ENCODE measurements at regions not wholly inside any gene's neighbourhood (a gene's known extent, or its start where the extent isn't known, plus 50 kb on each side); places are given as distances from the start of the nearest gene placed in this dataset.

DNA sequence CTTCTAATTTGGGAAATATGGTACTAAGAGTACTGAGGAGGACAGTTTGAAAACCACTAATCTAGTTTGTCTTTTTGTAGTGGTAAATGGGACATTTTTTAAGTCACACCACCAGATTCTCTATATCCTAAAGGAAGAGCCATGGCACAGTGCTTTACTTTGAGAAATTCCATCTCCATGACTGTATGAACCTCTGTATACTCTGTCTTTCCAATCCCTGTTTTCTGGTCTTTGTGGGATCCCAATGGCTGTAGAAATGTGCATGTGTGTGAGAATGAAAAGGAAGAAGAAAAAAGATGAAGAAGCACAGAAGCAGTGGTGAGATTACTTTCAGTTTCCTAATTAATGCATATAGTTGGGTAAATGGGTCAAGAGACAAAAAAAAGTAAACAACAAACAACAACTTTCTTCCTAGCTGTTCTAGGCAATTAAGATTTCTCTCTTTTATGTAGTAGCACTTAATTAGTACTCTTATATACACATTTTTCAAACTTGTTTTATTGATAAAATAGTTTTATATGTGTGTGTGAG lies 141.2 kb upstream of the HCRTR2 start:
- TF ChIP-seq, protein P1, sequence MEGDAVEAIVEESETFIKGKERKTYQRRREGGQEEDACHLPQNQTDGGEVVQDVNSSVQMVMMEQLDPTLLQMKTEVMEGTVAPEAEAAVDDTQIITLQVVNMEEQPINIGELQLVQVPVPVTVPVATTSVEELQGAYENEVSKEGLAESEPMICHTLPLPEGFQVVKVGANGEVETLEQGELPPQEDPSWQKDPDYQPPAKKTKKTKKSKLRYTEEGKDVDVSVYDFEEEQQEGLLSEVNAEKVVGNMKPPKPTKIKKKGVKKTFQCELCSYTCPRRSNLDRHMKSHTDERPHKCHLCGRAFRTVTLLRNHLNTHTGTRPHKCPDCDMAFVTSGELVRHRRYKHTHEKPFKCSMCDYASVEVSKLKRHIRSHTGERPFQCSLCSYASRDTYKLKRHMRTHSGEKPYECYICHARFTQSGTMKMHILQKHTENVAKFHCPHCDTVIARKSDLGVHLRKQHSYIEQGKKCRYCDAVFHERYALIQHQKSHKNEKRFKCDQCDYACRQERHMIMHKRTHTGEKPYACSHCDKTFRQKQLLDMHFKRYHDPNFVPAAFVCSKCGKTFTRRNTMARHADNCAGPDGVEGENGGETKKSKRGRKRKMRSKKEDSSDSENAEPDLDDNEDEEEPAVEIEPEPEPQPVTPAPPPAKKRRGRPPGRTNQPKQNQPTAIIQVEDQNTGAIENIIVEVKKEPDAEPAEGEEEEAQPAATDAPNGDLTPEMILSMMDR (IDR thresholded peaks at IDR 0.05; ENCODE audit: borderline replicate concordance, insufficient read depth, low read depth, low read length), result no peak

DNA sequence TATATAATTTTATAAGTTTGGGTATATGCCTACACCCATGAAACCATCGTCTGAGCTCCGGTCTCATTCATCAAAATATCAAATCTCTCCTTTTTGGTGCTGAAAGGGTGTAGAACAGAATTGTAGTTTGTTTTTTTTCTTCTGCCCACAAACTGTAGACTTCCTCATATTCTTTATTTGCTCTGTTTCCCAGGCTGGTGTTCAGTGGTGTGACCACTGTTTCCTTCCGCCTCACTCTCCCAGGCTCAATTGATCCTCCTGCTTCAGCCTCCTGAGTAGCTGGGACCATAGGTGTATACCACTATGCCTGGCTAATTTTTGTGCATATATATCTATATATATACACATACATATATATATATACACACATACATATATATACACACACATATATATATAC lies 139.6 kb upstream of the HCRTR2 start:
- TF ChIP-seq, protein P1 (IDR thresholded peaks at IDR 0.05; ENCODE audit: borderline replicate concordance, insufficient read depth, low read depth, low read length), result no peak
- no peak overlapping the region for H3K4me3 ChIP-seq (ENCODE audit: low read depth, low read length)

More for the DNA sequence above, 141.2 kb upstream of the HCRTR2 start:
- no peak overlapping the region for H3K4me3 ChIP-seq (ENCODE audit: low read depth, low read length)

DNA sequence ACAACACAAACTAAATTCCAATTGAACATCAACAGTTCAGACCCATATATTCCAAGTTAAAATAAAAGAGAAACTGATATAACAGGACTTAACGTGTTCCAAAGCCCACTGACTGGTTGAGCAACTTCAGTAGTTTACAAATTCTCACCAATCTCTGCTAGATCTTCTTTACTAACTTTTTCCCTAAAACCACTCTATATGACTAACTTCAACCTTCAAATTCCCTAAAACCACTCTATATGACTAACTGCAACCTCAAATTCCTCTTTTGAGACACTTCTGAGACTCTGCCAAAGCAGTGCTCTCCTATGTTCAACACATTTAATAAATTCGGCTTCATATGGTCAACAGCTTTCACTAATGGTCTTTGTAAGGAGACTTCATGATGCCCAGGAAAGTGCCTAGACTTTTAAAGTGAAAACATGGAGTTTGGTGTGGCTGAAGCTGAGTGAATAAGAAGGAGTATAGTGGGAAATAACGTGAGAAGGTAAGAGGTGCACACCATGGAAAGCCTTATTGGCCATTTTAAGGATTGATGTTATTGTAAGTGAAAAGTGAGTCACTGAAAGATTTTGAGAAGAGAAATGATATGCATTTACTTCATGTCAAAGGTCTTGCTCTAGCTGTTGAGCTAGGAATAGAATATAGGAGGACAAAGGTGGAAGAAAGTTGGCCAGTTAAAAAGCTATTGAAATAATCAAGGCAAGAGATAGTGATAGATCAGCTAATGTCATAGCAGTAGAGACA lies 134.0 kb upstream of the HCRTR2 start:
- H3K4me3 ChIP-seq (ENCODE audit: low read depth, low read length), result no peak overlapping the region
- TF ChIP-seq, protein P1 (IDR thresholded peaks at IDR 0.05; ENCODE audit: borderline replicate concordance, insufficient read depth, low read depth, low read length), result no peak

DNA sequence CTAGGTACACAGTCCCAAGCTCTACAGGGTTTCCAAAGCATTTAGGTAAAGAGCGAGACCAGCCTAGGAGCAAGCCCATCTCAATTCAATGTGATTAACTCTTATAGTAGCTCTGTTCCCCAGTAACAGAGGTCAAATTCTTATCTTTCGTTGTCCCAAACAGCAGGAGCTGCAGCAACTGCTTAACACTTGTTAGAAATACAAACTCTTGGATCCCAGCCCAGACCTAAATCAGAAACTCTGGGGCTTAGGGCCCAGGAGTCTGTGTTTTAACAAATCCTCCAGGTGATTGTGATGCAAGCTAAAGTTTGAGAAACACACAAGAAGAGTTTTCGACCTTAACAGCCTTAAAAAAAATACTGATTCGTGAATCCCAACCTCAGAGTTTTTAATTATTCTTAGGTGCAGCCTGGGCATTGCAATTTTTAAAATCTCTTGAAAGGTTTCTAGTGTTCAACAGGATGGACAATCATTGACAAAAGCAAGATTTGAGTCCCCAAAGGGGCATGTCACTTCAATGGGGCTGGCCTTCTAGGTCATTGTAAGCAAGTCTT lies 127.4 kb upstream of the HCRTR2 start:
- H3K4me3 ChIP-seq (ENCODE audit: low read depth, low read length), result no peak overlapping the region
- TF ChIP-seq, protein P1 (IDR thresholded peaks at IDR 0.05; ENCODE audit: borderline replicate concordance, insufficient read depth, low read depth, low read length), result no peak

DNA sequence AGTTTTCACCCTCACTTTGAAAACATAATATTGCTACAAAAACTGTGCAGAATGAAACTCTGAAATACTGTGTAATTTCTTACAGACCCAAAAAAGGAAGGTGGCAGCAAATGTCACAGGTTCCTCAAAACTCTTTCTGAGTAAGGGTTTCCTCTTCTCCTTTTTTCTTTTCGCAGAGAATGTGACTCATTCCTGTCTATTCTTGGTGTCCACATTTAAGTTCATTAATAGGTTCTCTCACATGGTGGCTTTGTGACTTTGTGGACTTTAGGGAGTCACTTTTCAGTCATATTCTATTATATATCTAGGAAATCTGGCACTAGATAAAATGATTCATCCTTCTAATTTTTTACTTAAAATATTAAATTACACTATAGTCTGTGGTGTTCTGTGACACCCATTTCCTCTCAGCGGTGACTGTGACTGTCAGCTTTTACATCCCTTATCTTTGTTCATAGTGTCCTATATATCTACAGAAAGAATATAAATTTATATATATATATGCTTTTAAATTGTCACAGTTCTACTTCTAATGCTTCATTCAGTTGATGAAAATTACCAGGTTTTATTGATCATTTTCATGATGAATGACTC lies 126.8 kb upstream of the HCRTR2 start:
- H3K4me3 ChIP-seq (ENCODE audit: low read depth, low read length), result no peak overlapping the region
- TF ChIP-seq, protein P1 (IDR thresholded peaks at IDR 0.05; ENCODE audit: borderline replicate concordance, insufficient read depth, low read depth, low read length), result no peak

DNA sequence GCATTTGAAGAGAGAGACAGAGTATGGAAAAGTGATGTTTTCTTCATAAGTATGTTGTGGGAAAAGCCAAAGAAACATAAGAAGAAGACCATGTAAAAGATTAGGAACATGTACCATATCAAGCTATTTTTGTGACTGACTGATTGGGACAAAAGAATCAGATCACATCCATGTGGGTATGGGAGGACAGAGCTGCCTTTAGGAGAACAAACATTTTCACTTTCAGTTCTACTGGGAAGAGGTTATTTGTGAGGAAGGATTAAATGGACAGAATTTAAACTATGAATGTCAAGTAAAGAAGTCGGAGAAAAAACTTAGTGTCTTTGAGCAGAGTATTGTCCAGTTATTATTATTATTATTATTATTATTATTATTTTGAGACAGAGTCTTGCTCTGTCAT lies 124.4 kb upstream of the HCRTR2 start:
- H3K4me3 ChIP-seq (ENCODE audit: low read depth, low read length), result no peak overlapping the region
- TF ChIP-seq, protein P1 (IDR thresholded peaks at IDR 0.05; ENCODE audit: borderline replicate concordance, insufficient read depth, low read depth, low read length), result no peak

Measured in GM12875 (cell line).